OCI-LY1 (cell line): ENCODE measurements at regions not wholly inside any gene's neighbourhood (a gene's known extent, or its start where the extent isn't known, plus 50 kb on each side); places are given as distances from the start of the nearest gene placed in this dataset.

Source experiments
- H2AFZ ChIP-seq: fragments of 200-600 bp; sonication (generic), shearing (Covaris generic); 2 replicates; pipeline ENCODE4 v1.6.0; 2014; ENCODE audit warnings: antibody characterized with exemption, mild to moderate bottlenecking, low read length
- H3F3A ChIP-seq: fragments of 200-600 bp; sonication (generic), shearing (Covaris generic); 2 replicates; pipeline ENCODE4 v1.6.0; 2014; ENCODE audit warnings: mild to moderate bottlenecking, antibody characterized with exemption, low read length, moderate library complexity; ENCODE audit not compliant: insufficient read depth
- H3K27ac ChIP-seq: fragments of 200-600 bp; sonication (generic); 2 replicates; pipeline ENCODE4 v1.5.1; 2014; ENCODE audit warnings: low read length, mixed run types, mild to moderate bottlenecking, low read depth; ENCODE audit not compliant: poor library complexity, severe bottlenecking
- H3K27me3 ChIP-seq: fragments of 200-600 bp; sonication (generic); 2 replicates; pipeline ENCODE4 v1.6.0; 2014; ENCODE audit warnings: antibody characterized with exemption, mild to moderate bottlenecking, low read length, moderate library complexity; ENCODE audit not compliant: insufficient read depth
- H3K36me3 ChIP-seq: fragments of 200-600 bp; sonication (generic); 2 replicates; pipeline ENCODE4 v1.6.1; 2014; ENCODE audit warnings: mild to moderate bottlenecking, antibody characterized with exemption, low read length, moderate library complexity, mixed read lengths; ENCODE audit not compliant: insufficient read depth
- H3K4me1 ChIP-seq: fragments of 200-600 bp; sonication (generic); 2 replicates; pipeline ENCODE4 v1.5.1; 2014; ENCODE audit warnings: mild to moderate bottlenecking, low read length, moderate library complexity; ENCODE audit not compliant: insufficient read depth, severe bottlenecking
- H3K4me2 ChIP-seq: fragments of 200-600 bp; sonication (generic), shearing (Covaris generic); 2 replicates; pipeline ENCODE4 v1.6.1; 2014; ENCODE audit warnings: low read length
- H3K4me3 ChIP-seq: fragments of 200-600 bp; sonication (generic); 2 replicates; pipeline ENCODE4 v1.5.1; 2014; ENCODE audit warnings: low read length, low read depth, mild to moderate bottlenecking, mixed read lengths; ENCODE audit not compliant: poor library complexity, severe bottlenecking
- H3K79me2 ChIP-seq: fragments of 200-600 bp; shearing (Covaris generic); 2 replicates; pipeline ENCODE4 v1.6.1; 2016; ENCODE audit warnings: mixed run types, low read length, mixed read lengths; ENCODE audit not compliant: insufficient read depth
- H3K9ac ChIP-seq: fragments of 200-600 bp; sonication (generic), shearing (Covaris generic); 2 replicates; pipeline ENCODE4 v1.6.1; 2014; ENCODE audit warnings: mild to moderate bottlenecking, low read length, mixed read lengths
- H3K9me2 ChIP-seq: fragments of 200-600 bp; sonication (generic), shearing (Covaris generic); 2 replicates; pipeline ENCODE4 v1.6.1; 2014; ENCODE audit warnings: low read depth, mild to moderate bottlenecking, low read length, mixed read lengths
- H3K9me3 ChIP-seq: fragments of 200-600 bp; shearing (Covaris generic); 2 replicates; pipeline ENCODE4 v1.6.1; 2014; ENCODE audit warnings: low read length, mixed read lengths
- H4K20me1 ChIP-seq: fragments of 200-600 bp; sonication (generic), shearing (Covaris generic); 2 replicates; pipeline ENCODE4 v1.6.0; 2016; ENCODE audit warnings: mild to moderate bottlenecking, low read length; ENCODE audit not compliant: insufficient read depth
- CTCF ChIP-seq: fragments of 200-600 bp; sonication (generic), shearing (Covaris generic); IDR thresholded peaks from 2 replicates; pipeline ENCODE4 v1.5.1; 2017; ENCODE audit warnings: mild to moderate bottlenecking, antibody characterized with exemption, low read length, moderate library complexity, mixed read lengths
- EZH2 ChIP-seq: fragments of 200-600 bp; sonication (generic), shearing (Covaris generic); IDR thresholded peaks from 2 replicates; pipeline ENCODE4 v1.8.0; 2017; ENCODE audit warnings: borderline replicate concordance, mixed run types, mild to moderate bottlenecking, antibody characterized with exemption, low read length, moderate library complexity, mixed read lengths

DNA sequence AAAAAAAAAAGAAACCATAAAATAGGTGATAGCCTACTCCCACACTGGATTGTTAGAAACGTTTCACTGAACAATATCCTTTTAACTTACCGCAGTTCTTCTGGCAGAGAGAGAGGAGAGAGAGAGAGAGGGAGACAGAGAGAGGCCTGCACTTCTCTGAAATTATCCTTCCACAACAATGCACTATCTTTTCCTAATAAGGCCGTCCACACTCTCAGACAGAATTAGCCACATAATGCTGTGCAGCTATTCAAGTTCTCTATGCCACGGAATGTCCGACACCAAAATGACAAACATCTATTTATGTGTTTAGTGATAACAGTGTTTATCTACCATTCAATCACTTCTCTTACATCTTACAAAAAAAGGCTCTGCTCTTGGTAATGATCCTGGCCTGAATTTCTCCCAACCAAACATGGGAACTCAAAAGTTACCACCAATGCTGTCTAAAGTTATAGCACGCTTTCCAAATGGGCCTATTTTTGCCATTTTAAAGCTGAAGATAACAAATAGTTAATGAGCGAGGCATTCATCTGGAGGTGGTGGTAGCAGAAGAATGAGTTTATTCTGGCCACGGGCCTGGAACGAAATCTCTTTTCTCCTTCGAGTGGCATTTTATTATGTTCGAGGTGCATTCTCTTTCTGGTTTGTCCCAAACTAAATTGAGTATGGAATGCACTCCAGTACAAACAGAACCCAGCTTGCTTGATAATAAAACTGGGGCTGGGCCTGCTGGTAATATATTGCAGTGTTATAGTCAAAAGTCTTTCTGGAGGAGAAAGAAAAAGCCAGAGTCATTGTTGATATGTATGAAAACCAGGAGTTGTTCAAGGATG is 160.2 kb upstream of the SVIL start:
- H3K9ac ChIP-seq, result no peak overlapping the region
- no peak overlapping the region for H3K4me2 ChIP-seq
- H3K27ac ChIP-seq, result no peak overlapping the region
- no peaks in the 10 kb centered on the region for H3K4me1 ChIP-seq
- H3K36me3 ChIP-seq, result no peaks in the 10 kb centered on the region
- no peaks in the 10 kb centered on the region for H3F3A ChIP-seq
- H3K4me3 ChIP-seq, result no peak overlapping the region
- no peak for TF ChIP-seq EZH2
- no peak for TF ChIP-seq CTCF
- no peaks in the 10 kb centered on the region for H3K9me3 ChIP-seq
- H2AFZ ChIP-seq, result no peak overlapping the region
- H4K20me1 ChIP-seq, result no peaks in the 10 kb centered on the region
- H3K79me2 ChIP-seq, result no peaks in the 10 kb centered on the region
- H3K9me2 ChIP-seq, result no peaks in the 10 kb centered on the region
- H3K27me3 ChIP-seq, result no peaks in the 10 kb centered on the region

DNA sequence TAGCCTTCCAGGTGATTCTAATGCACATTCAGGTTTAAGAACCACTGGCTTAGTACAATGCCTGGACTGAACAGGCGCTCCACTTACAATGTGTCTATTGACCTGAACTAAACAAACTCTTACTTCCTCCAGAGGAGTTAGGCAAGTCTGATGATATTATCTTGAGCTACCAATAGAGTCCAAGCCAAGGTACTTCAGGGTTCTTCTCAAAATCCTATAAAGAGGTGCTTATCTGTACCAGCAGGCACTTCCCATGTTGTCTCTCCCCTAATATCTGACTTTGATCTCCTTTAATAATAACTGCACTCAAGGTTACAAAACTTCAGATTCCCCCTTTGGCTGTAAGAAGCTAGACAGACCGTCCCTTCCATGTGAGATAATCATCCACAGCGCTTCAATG is 157.0 kb upstream of the SVIL start:
- no peak overlapping the region for H3K9ac ChIP-seq
- H3F3A ChIP-seq, result no peaks in the 10 kb centered on the region
- H3K9me2 ChIP-seq, result no peaks in the 10 kb centered on the region
- no peaks in the 10 kb centered on the region for H3K27me3 ChIP-seq
- no peak overlapping the region for H3K27ac ChIP-seq
- H3K9me3 ChIP-seq, result no peaks in the 10 kb centered on the region
- no peaks in the 10 kb centered on the region for H3K79me2 ChIP-seq
- no peak overlapping the region for H3K4me3 ChIP-seq
- H2AFZ ChIP-seq, result no peak overlapping the region
- no peaks in the 10 kb centered on the region for H3K36me3 ChIP-seq
- H3K4me2 ChIP-seq, result no peak overlapping the region
- no peak for TF ChIP-seq EZH2
- no peak for TF ChIP-seq CTCF
- H3K4me1 ChIP-seq, result no peaks in the 10 kb centered on the region
- no peaks in the 10 kb centered on the region for H4K20me1 ChIP-seq

DNA sequence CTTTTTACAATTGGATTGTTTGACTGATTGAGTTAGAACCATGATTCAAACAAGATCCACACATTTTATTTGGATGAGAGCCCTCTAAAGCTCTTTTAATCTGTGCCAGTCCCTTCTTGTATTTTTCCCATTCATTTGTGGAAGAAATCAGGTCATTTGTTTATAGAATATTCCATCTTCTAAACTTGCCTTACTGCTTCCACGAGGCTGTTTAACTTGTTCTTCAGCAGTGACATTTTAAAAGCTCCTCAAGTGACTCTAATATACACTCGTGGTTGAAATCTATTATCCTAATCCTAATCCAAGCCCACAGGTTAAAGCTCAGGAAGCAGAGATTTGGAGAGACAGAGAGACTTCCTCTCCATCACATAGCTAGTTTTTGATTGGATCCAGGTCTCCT is 155.4 kb upstream of the SVIL start:
- H3F3A ChIP-seq, result no peaks in the 10 kb centered on the region
- H3K9me3 ChIP-seq, result no peaks in the 10 kb centered on the region
- TF ChIP-seq EZH2 (no peak), CTCF (no peak)
- H3K27me3 ChIP-seq, result no peaks in the 10 kb centered on the region
- H3K4me3 ChIP-seq, result no peak overlapping the region
- H3K4me2 ChIP-seq, result no peak overlapping the region
- H3K9me2 ChIP-seq, result no peaks in the 10 kb centered on the region
- no peak overlapping the region for H2AFZ ChIP-seq
- H4K20me1 ChIP-seq, result no peaks in the 10 kb centered on the region
- H3K4me1 ChIP-seq, result no peaks in the 10 kb centered on the region
- H3K27ac ChIP-seq, result no peak overlapping the region
- H3K79me2 ChIP-seq, result no peaks in the 10 kb centered on the region
- no peak overlapping the region for H3K9ac ChIP-seq
- no peaks in the 10 kb centered on the region for H3K36me3 ChIP-seq
